Suppressor macrophage treated with lipopolysaccharide for 1 hour (primary cell): ENCODE measurements at regions not wholly inside any gene's neighbourhood (a gene's known extent, or its start where the extent isn't known, plus 50 kb on each side); places are given as distances from the start of the nearest gene placed in this dataset.
A peak's percentile ranks its signal among the peaks of the same experiment; 100 is the strongest.

Source experiments
- DNase-seq, 3 donors: peaks; one replicate each; pipeline ENCODE4 v3.0.0-alpha.2; 2020 to 2022

GRCh38 chr1:11338284-11338924, 65.4 kb downstream of the UBIAD1 start:
- no peak for DNase-seq

GRCh38 chr1:11339346-11340232, 66.6 kb downstream of the UBIAD1 start:
- DNase-seq, result no peak

- no peak for DNase-seq
Observed at GRCh38 chr1:11340233-11340632, 67.2 kb downstream of the UBIAD1 start.

GRCh38 chr1:11341901-11342552, 69.0 kb downstream of the UBIAD1 start:
- DNase-seq, result no peak

- no peak for DNase-seq
Observed at GRCh38 chr1:11342621-11343032, 69.6 kb downstream of the UBIAD1 start.

GRCh38 chr1:11345971-11346715, 73.1 kb downstream of the UBIAD1 start:
- DNase-seq, result no peak

- DNase-seq, result peak; percentile 39 to 63 (median 43)
Observed at GRCh38 chr1:11350265-11350664, 77.3 kb downstream of the UBIAD1 start.

GRCh38 chr1:11352058-11352715, 79.2 kb downstream of the UBIAD1 start:
- DNase-seq, result no peak

GRCh38 chr1:11352816-11353799, 80.1 kb downstream of the UBIAD1 start:
- DNase-seq, result peak; percentile 22 to 26 (median 24)

- DNase-seq, result no peak
Observed at GRCh38 chr1:11354893-11355553, 82.0 kb downstream of the UBIAD1 start.

GRCh38 chr1:11355559-11356475, 82.8 kb downstream of the UBIAD1 start:
- DNase-seq, result no peak

- DNase-seq, result no peak
Observed at GRCh38 chr1:11357276-11357675, 84.3 kb downstream of the UBIAD1 start.

GRCh38 chr1:11358984-11359383, 86.0 kb downstream of the UBIAD1 start:
- no peak for DNase-seq

GRCh38 chr1:11362547-11363021, 89.6 kb downstream of the UBIAD1 start:
- no peak for DNase-seq

GRCh38 chr1:11364170-11364569, 91.2 kb downstream of the UBIAD1 start:
- peak; percentile 47 to 56 (median 56) for DNase-seq

- no peak for DNase-seq
Observed at GRCh38 chr1:11365744-11366387, 92.9 kb downstream of the UBIAD1 start.

- DNase-seq, result no peak
Observed at GRCh38 chr1:11373029-11373894, 100.3 kb downstream of the UBIAD1 start.
